Tibial nerve (tissue), 3 donors: ENCODE measurements at regions not wholly inside any gene's neighbourhood (a gene's known extent, or its start where the extent isn't known, plus 50 kb on each side); places are given as distances from the start of the nearest gene placed in this dataset.

ENCODE experiments used
- CTCF ChIP-seq, 5 experiments: fragments of 200-600 bp in 3 of 5; fragments of 450-650 bp in 2 of 5; sonication (generic) in 3 of 5; IDR thresholded peaks; one replicate each; pipeline ENCODE4 v1.5.1; 2016 to 2019; ENCODE audit warnings: antibody characterized with exemption in 5 of 5, mild to moderate bottlenecking in 3 of 5, moderate library complexity in 2 of 5
- POLR2A ChIP-seq, 2 donors: fragments of 450-650 bp; IDR thresholded peaks; one replicate each; pipeline ENCODE4 v1.6.1; 2017; ENCODE audit warnings: antibody characterized with exemption in 2 of 2, mild to moderate bottlenecking in 2 of 2, moderate library complexity in 2 of 2

- no peak for TF ChIP-seq CTCF (IDR thresholded peaks at IDR 0.05)
- TF ChIP-seq POLR2A (IDR thresholded peaks at IDR 0.05): no peak
Measured at GRCh38 chr4:23697001-23697528, 192.8 kb downstream of the PPARGC1A start.
